22Rv1 (cell line): ENCODE measurements at regions not wholly inside any gene's neighbourhood (a gene's known extent, or its start where the extent isn't known, plus 50 kb on each side); places are given as distances from the start of the nearest gene placed in this dataset.

Experiments
- ZFX ChIP-seq: fragments of 450-650 bp; IDR thresholded peaks from 2 replicates; pipeline ENCODE4 v1.6.1; 2017; ENCODE audit warnings: antibody characterized with exemption, borderline replicate concordance
- TF ChIP-seq, protein P1 (sequence below): fragments of 450-650 bp; IDR thresholded peaks from 2 replicates; pipeline ENCODE4 v1.5.1; 2017; ENCODE audit warnings: mild to moderate bottlenecking

DNA sequence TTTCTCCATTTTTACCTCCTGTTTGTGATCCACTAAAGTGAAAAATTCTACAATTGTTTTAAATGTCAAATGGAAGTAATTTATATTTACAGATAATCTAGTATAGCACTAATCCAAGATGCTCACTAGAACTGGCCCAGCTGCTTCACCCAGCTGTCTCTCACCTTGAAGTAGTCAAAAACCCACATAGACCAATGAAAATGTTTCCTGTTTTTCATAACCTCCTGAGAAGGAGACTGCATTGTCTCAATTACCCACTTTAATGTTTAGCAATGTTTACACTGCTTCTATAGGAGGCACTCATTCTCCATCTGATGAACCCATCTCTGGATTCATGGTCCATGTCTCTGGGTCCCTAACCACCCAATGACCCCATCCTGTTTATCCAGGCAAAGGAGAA lies 56.1 kb upstream of the ADO start:
- TF ChIP-seq, protein P1, sequence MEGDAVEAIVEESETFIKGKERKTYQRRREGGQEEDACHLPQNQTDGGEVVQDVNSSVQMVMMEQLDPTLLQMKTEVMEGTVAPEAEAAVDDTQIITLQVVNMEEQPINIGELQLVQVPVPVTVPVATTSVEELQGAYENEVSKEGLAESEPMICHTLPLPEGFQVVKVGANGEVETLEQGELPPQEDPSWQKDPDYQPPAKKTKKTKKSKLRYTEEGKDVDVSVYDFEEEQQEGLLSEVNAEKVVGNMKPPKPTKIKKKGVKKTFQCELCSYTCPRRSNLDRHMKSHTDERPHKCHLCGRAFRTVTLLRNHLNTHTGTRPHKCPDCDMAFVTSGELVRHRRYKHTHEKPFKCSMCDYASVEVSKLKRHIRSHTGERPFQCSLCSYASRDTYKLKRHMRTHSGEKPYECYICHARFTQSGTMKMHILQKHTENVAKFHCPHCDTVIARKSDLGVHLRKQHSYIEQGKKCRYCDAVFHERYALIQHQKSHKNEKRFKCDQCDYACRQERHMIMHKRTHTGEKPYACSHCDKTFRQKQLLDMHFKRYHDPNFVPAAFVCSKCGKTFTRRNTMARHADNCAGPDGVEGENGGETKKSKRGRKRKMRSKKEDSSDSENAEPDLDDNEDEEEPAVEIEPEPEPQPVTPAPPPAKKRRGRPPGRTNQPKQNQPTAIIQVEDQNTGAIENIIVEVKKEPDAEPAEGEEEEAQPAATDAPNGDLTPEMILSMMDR = no peak
- TF ChIP-seq ZFX = no peak
